Stomach (tissue), 8 donors: ENCODE measurements at regions not wholly inside any gene's neighbourhood (a gene's known extent, or its start where the extent isn't known, plus 50 kb on each side); places are given as distances from the start of the nearest gene placed in this dataset.

Experiments used
- DNase-seq, 2 donors: peaks; one replicate each; pipeline versions ENCODE4 v3.0.0 to v3.0.0-alpha.2; 2013 to 2019
- H3K27ac ChIP-seq, 5 donors: fragments of 200-600 bp in 4 of 5; sonication (generic) in 4 of 5; one replicate each; pipeline ENCODE4 v1.5.1; 2013 to 2019; ENCODE audit warnings: mild to moderate bottlenecking in 1 of 5, moderate library complexity in 1 of 5
- H3K27me3 ChIP-seq, 3 donors: fragments of 200-600 bp; sonication (generic); one replicate each; pipeline ENCODE4 v1.5.1; 2017 to 2019; ENCODE audit warnings: mixed run types in 1 of 3
- H3K36me3 ChIP-seq, 4 donors: fragments of 200-600 bp; sonication (generic); 1 replicate in 3 of 4; 2 replicates in 1 of 4; pipeline ENCODE4 v1.5.1; 2016 to 2019
- H3K4me1 ChIP-seq, 4 donors: fragments of 200-600 bp; sonication (generic); one replicate each; pipeline ENCODE4 v1.5.1; 2016 to 2019
- H3K4me3 ChIP-seq, 4 donors: fragments of 200-600 bp; sonication (generic) in 3 of 4; one replicate each; pipeline ENCODE4 v1.5.1; 2016 to 2019; ENCODE audit warnings: mild to moderate bottlenecking in 1 of 4
- H3K9me3 ChIP-seq, 4 donors: fragments of 200-600 bp; sonication (generic); one replicate each; pipeline ENCODE4 v1.5.1; 2016 to 2019
- EP300 ChIP-seq: sonication (generic); formaldehyde crosslinking; IDR thresholded peaks from one replicate; pipeline ENCODE4 v1.6.1; 2017; ENCODE audit warnings: antibody characterized with exemption
- POLR2A ChIP-seq, 4 donors: fragments of 450-650 bp; IDR thresholded peaks; one replicate each; pipeline ENCODE4 v1.6.1; 2016; ENCODE audit warnings: antibody characterized with exemption in 4 of 4, control low read depth in 2 of 4, mild to moderate bottlenecking in 1 of 4, moderate library complexity in 1 of 4
- POLR2AphosphoS5 ChIP-seq, 3 donors: sonication (generic); formaldehyde crosslinking; IDR thresholded peaks; one replicate each; pipeline ENCODE4 v1.6.1; 2016; ENCODE audit warnings: antibody characterized with exemption in 3 of 3
- WGBS, 5 donors: extraction: QIAGEN DNeasy Blood & Tissue Kit in 3 of 5; methylation state at CpG; one replicate each; pipeline versions ENCODE4 v1.1.5 to v1.1.7; 2013 to 2018; 5-methylcytosine and 5-hydroxymethylcytosine counted together
- intact Hi-C: fragments of 100-400 bp; cut with DNase I; formaldehyde crosslinking; loops from one replicate; pipeline ENCODE4 v1.15.1; 2023; ENCODE audit warnings: low total_unique reads
- TF ChIP-seq, protein P1 (sequence below), 7 experiments: fragments of 450-650 bp in 4 of 7; fragments of 200-600 bp in 3 of 7; sonication (generic) in 3 of 7; IDR thresholded peaks; one replicate each; pipeline ENCODE4 v1.5.1; 2016 to 2019; ENCODE audit warnings: antibody characterized with exemption in 7 of 7, control low read depth in 2 of 7, mild to moderate bottlenecking in 1 of 7
- donor health status: healthy with polysubstance abuse.
- donor health status: Bipolar disorder and iron deficiency.
- donor health status: healthy.

GRCh38 chr2:226656367-226656766, 143.3 kb downstream of the IRS1 start:
- peak in 1 of 2 donors; percentile 37 for DNase-seq
- Histone ChIP-seq H3K27me3 (no peaks in the 10 kb centered on the region), H3K4me1 (peaks cover 0 to 26% (median 9%) of the 10 kb centered on the region in 4 donors), H3K9me3 (no peaks in the 10 kb centered on the region), H3K27ac (peak overlapping the region in 1 of 5 donors; percentile 15), H3K4me3 (no peak overlapping the region), H3K36me3 (no peaks in the 10 kb centered on the region)
- intact Hi-C loops: no loop called here
- 34 to 41% (median 35%) methylated on average over 4 of the region's 4 CpGs for WGBS, 5 donors
- TF ChIP-seq POLR2AphosphoS5 (IDR thresholded peaks at IDR 0.05) (no peak), POLR2A (IDR thresholded peaks at IDR 0.05) (no peak), EP300 (no peak)
- TF ChIP-seq, protein P1, sequence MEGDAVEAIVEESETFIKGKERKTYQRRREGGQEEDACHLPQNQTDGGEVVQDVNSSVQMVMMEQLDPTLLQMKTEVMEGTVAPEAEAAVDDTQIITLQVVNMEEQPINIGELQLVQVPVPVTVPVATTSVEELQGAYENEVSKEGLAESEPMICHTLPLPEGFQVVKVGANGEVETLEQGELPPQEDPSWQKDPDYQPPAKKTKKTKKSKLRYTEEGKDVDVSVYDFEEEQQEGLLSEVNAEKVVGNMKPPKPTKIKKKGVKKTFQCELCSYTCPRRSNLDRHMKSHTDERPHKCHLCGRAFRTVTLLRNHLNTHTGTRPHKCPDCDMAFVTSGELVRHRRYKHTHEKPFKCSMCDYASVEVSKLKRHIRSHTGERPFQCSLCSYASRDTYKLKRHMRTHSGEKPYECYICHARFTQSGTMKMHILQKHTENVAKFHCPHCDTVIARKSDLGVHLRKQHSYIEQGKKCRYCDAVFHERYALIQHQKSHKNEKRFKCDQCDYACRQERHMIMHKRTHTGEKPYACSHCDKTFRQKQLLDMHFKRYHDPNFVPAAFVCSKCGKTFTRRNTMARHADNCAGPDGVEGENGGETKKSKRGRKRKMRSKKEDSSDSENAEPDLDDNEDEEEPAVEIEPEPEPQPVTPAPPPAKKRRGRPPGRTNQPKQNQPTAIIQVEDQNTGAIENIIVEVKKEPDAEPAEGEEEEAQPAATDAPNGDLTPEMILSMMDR (IDR thresholded peaks at IDR 0.05): no peak

- Histone ChIP-seq H3K36me3 (no peaks in the 10 kb centered on the region), H3K27me3 (no peaks in the 10 kb centered on the region), H3K9me3 (no peaks in the 10 kb centered on the region), H3K4me3 (no peak overlapping the region), H3K4me1 (peaks cover 2 to 31% (median 12%) of the 10 kb centered on the region in 4 donors), H3K27ac (peak overlapping the region in 1 of 5 donors; percentile 15)
- DNase-seq: no peak
- WGBS, 5 donors: 17 to 31% (median 24%) methylated on average over 1 of the region's 1 CpG
- no peak for TF ChIP-seq EP300
- TF ChIP-seq POLR2A (IDR thresholded peaks at IDR 0.05): no peak
- TF ChIP-seq POLR2AphosphoS5 (IDR thresholded peaks at IDR 0.05): no peak
- TF ChIP-seq, protein P1 (IDR thresholded peaks at IDR 0.05): no peak
- intact Hi-C loops: no loop called here
Measured at GRCh38 chr2:226655871-226656270, 143.7 kb downstream of the IRS1 start.

DNA sequence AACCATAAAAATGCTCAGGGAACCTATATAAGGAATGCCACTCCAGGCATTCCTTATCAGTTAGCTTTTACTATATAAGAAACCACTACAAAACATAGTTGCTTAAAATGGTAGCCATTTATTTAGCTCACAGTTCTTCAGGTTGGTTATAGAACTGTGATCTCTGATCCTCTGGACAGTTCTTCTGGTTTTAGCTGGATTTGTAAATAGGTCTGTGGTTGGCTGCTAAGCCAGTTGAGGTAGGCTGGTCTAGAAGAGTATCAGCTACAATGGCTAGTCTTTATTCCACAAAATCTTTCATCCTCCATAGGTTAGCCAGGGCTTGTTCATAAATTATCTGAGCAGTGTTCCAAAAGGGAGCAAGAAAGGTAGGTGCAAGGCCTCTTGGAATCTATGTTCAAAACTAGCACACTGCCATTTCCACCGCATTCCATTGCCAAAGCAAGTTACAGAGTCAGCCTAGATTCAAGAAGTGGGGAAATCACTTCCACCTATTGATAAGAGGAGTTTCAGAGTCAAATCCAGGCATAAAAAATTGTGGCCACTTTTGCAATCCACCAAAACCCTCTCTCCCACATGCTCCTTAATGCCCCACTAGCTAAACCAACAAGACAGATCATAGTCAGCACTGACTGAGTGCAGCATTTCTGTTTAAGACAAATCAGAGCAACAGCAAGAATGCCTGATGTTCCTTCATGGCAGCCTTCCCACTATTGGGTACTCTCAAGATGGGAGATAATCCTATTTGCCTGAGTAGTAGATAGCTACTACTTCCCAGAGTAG, 146.4 kb downstream of the IRS1 start:
- Histone ChIP-seq H3K4me3 (no peak overlapping the region), H3K27me3 (no peaks in the 10 kb centered on the region), H3K4me1 (peaks cover 17 to 46% (median 26%) of the 10 kb centered on the region in 4 donors), H3K36me3 (no peaks in the 10 kb centered on the region), H3K27ac (peak overlapping the region in 2 of 5 donors; percentile 24 to 40), H3K9me3 (peaks cover 0 to 7% (median 0%) of the 10 kb centered on the region in 4 donors)
- TF ChIP-seq, protein P1 (IDR thresholded peaks at IDR 0.05): no peak
- TF ChIP-seq POLR2A (IDR thresholded peaks at IDR 0.05): no peak
- TF ChIP-seq EP300: no peak
- no peak for TF ChIP-seq POLR2AphosphoS5 (IDR thresholded peaks at IDR 0.05)
- intact Hi-C loops: no loop called here
- 89 to 100% (median 96%) methylated on average over 1 of the region's 1 CpG for WGBS, 5 donors
- DNase-seq: no peak

GRCh38 chr2:226652369-226652768, 147.3 kb downstream of the IRS1 start:
- peak in 1 of 2 donors; percentile 77 for DNase-seq
- H3K27ac ChIP-seq: peak overlapping the region in 3 of 5 donors; percentile 24 to 40 (median 40)

More at GRCh38 chr2:226652369-226652768, 147.3 kb downstream of the IRS1 start:
- peaks cover 0 to 7% (median 0%) of the 10 kb centered on the region in 4 donors for H3K9me3 ChIP-seq
- TF ChIP-seq POLR2A (IDR thresholded peaks at IDR 0.05): no peak
- TF ChIP-seq, protein P1 (IDR thresholded peaks at IDR 0.05): no peak
- no peak for TF ChIP-seq EP300
- no peak for TF ChIP-seq POLR2AphosphoS5 (IDR thresholded peaks at IDR 0.05)
- H3K36me3 ChIP-seq: no peaks in the 10 kb centered on the region
- 20 to 32% (median 27%) methylated on average over 4 of the region's 4 CpGs for WGBS, 5 donors
- peaks cover 17 to 46% (median 26%) of the 10 kb centered on the region in 4 donors for H3K4me1 ChIP-seq
- no peak overlapping the region for H3K4me3 ChIP-seq
- intact Hi-C loops: no loop called here
- no peaks in the 10 kb centered on the region for H3K27me3 ChIP-seq
